Upper lobe of right lung (tissue), 1 donor: ENCODE measurements at regions not wholly inside any gene's neighbourhood (a gene's known extent, or its start where the extent isn't known, plus 50 kb on each side); places are given as distances from the start of the nearest gene placed in this dataset.
"Not testable (repeated sequence)": the region's sequence is repeated elsewhere in the genome, so short reads cannot be mapped to it uniquely, and the experiment has no call there.

ENCODE experiments used
- ATAC-seq: fragments of 200-7000 bp; cut with Tn5 transposase; one replicate; pipeline ENCODE4 v1.9.1; 2020; ENCODE audit warnings: mild to moderate bottlenecking, moderate library complexity
- DNase-seq: peaks from one replicate; pipeline ENCODE4 v3.0.0-alpha.2; 2020
- H3K27ac ChIP-seq: fragments of 200-600 bp; one replicate; pipeline ENCODE4 v1.8.0; 2022
- H3K27me3 ChIP-seq: fragments of 200-600 bp; one replicate; pipeline ENCODE4 v1.8.0; 2022; ENCODE audit warnings: mild to moderate bottlenecking
- H3K36me3 ChIP-seq: fragments of 200-600 bp; one replicate; pipeline ENCODE4 v1.8.0; 2022
- H3K4me1 ChIP-seq: fragments of 200-600 bp; one replicate; pipeline ENCODE4 v1.8.0; 2022
- H3K4me3 ChIP-seq: fragments of 200-600 bp; one replicate; pipeline ENCODE4 v1.8.0; 2022; ENCODE audit warnings: mild to moderate bottlenecking
- H3K9me3 ChIP-seq: fragments of 200-600 bp; one replicate; pipeline ENCODE4 v1.8.0; 2022
- CTCF ChIP-seq: fragments of 200-600 bp; IDR thresholded peaks from one replicate; pipeline ENCODE4 v1.8.0; 2022; ENCODE audit warnings: antibody characterized with exemption
- intact Hi-C: fragments of 100-400 bp; cut with DNase I; formaldehyde crosslinking; loops from one replicate; pipeline ENCODE4 v1.11.0; 2022
- donor health status: DM: no; HTN: yes; CAD: no; lungs with severe emphysema.

GRCh38 chr5:115452083-115452482 lies 92.5 kb downstream of the FEM1C start:
- no peak overlapping the region for H3K4me3 ChIP-seq
- H3K4me1 ChIP-seq = peaks cover 25% of the 10 kb centered on the region
- H3K36me3 ChIP-seq = no peaks in the 10 kb centered on the region
- DNase-seq (no peak), ATAC-seq (peak; percentile 40)
- no peaks in the 10 kb centered on the region for H3K9me3 ChIP-seq
- no peak overlapping the region for H3K27ac ChIP-seq
- intact Hi-C loops = no loop called here
- no peak for TF ChIP-seq CTCF
- H3K27me3 ChIP-seq = no peaks in the 10 kb centered on the region

GRCh38 chr5:115450741-115451140 lies 93.8 kb downstream of the FEM1C start:
- peak; percentile 42 for ATAC-seq
- no peak for TF ChIP-seq CTCF

GRCh38 chr5:115448630-115449029 lies 95.9 kb downstream of the FEM1C start:
- H3K36me3 ChIP-seq, ATAC-seq, DNase-seq, H3K27ac ChIP-seq, H3K4me3 ChIP-seq, H3K9me3 ChIP-seq, H3K27me3 ChIP-seq, intact Hi-C loops: not testable (repeated sequence)
- peaks cover 16% of the 10 kb centered on the region for H3K4me1 ChIP-seq

More at GRCh38 chr5:115450741-115451140, 93.8 kb downstream of the FEM1C start:
- Histone ChIP-seq H3K4me3 (no peak overlapping the region), H3K4me1 (peaks cover 25% of the 10 kb centered on the region), H3K27ac (no peak overlapping the region), H3K9me3 (no peaks in the 10 kb centered on the region), H3K27me3 (no peaks in the 10 kb centered on the region), H3K36me3 (no peaks in the 10 kb centered on the region)
- intact Hi-C loops = no loop called here
- no peak for DNase-seq

- no peak for TF ChIP-seq CTCF
- intact Hi-C loops = no loop called here
- Histone ChIP-seq H3K9me3 (no peaks in the 10 kb centered on the region), H3K36me3 (no peaks in the 10 kb centered on the region), H3K4me3 (no peak overlapping the region), H3K4me1 (no peaks in the 10 kb centered on the region), H3K27me3 (no peaks in the 10 kb centered on the region), H3K27ac (no peak overlapping the region)
- ATAC-seq = no peak
- DNase-seq = no peak
Observed at GRCh38 chr5:115440782-115441451, 103.7 kb downstream of the FEM1C start.

- no peak overlapping the region for H3K4me3 ChIP-seq
Observed at GRCh38 chr5:115439639-115440038, 104.9 kb downstream of the FEM1C start.

GRCh38 chr5:115439042-115439441 lies 105.5 kb downstream of the FEM1C start:
- Histone ChIP-seq H3K27ac (no peak overlapping the region), H3K4me1 (peaks cover 6% of the 10 kb centered on the region), H3K4me3 (no peak overlapping the region), H3K36me3 (no peaks in the 10 kb centered on the region), H3K27me3 (no peaks in the 10 kb centered on the region), H3K9me3 (no peaks in the 10 kb centered on the region)
- DNase-seq (no peak), ATAC-seq (no peak)
- no peak for TF ChIP-seq CTCF
- intact Hi-C loops = no loop called here

More at GRCh38 chr5:115439639-115440038, 104.9 kb downstream of the FEM1C start:
- DNase-seq (no peak), ATAC-seq (no peak)
- H3K36me3 ChIP-seq = no peaks in the 10 kb centered on the region
- intact Hi-C loops = no loop called here
- TF ChIP-seq CTCF = no peak
- no peak overlapping the region for H3K27ac ChIP-seq
- H3K9me3 ChIP-seq = no peaks in the 10 kb centered on the region
- H3K4me1 ChIP-seq = peaks cover 6% of the 10 kb centered on the region
- no peaks in the 10 kb centered on the region for H3K27me3 ChIP-seq
